WTC11 (cell line): ENCODE measurements at regions not wholly inside any gene's neighbourhood (a gene's known extent, or its start where the extent isn't known, plus 50 kb on each side); places are given as distances from the start of the nearest gene placed in this dataset.

Source experiments
- ATAC-seq: fragments of 200-7000 bp; cut with Tn5 transposase; 2 replicates; pipeline ENCODE4 v1.10.0; 2021; ENCODE audit warnings: mild to moderate bottlenecking, moderate library complexity
- CTCF ChIA-PET: fragments of 300-600 bp; sonication (Branson Sonifier 250); formaldehyde crosslinking; loops from one replicate; lab custom pipeline; 2021; ENCODE audit warnings: antibody characterized with exemption; lab: Charles Lee
- POLR2A ChIA-PET: fragments of 350-600 bp; sonication (Branson Sonifier 250); formaldehyde crosslinking; loops from one replicate; lab custom pipeline; 2021; ENCODE audit warnings: antibody characterized with exemption; lab: Charles Lee
- DNase-seq: peaks from one replicate; pipeline ENCODE4 v3.0.0; 2021; ENCODE audit warnings: low spot score
- H3K27ac Mint-ChIP-seq: 2 replicates; pipeline ENCODE4 v1.8.0; 2021; ENCODE audit warnings: mixed read lengths
- H3K27me3 Mint-ChIP-seq: 2 replicates; pipeline ENCODE4 v1.8.0; 2021; ENCODE audit warnings: low read depth, mild to moderate bottlenecking, moderate library complexity, mixed read lengths
- H3K36me3 Mint-ChIP-seq: 2 replicates; pipeline ENCODE4 v1.8.0; 2021; ENCODE audit warnings: mixed read lengths
- H3K4me1 Mint-ChIP-seq: 2 replicates; pipeline ENCODE4 v1.8.0; 2022; ENCODE audit warnings: mixed read lengths
- H3K4me3 Mint-ChIP-seq: 2 replicates; pipeline ENCODE4 v1.8.0; 2021; ENCODE audit warnings: mild to moderate bottlenecking, moderate library complexity, mixed read lengths
- H3K9me3 Mint-ChIP-seq: 2 replicates; pipeline ENCODE4 v1.8.0; 2021; ENCODE audit warnings: mixed read lengths
- AR ChIP-seq: fragments of 250-450 bp; sonication (Bioruptor Pico); IDR thresholded peaks from 2 replicates; pipeline ENCODE4 v1.9.0; 2021; ENCODE audit warnings: mild to moderate bottlenecking
- ATF1 ChIP-seq: sonication (generic); formaldehyde crosslinking; IDR thresholded peaks from 2 replicates; pipeline ENCODE4 v1.8.1; 2023; ENCODE audit warnings: mild to moderate bottlenecking, moderate library complexity, missing genetic modification reagents
- E2F4 ChIP-seq: sonication (generic); formaldehyde crosslinking; IDR thresholded peaks from 2 replicates; pipeline ENCODE4 v1.8.1; 2022; ENCODE audit warnings: low read depth, mild to moderate bottlenecking, moderate library complexity, missing genetic modification reagents, borderline replicate concordance
- FOXK1 ChIP-seq: sonication (generic); formaldehyde crosslinking; IDR thresholded peaks from 2 replicates; pipeline ENCODE4 v1.8.0; 2022; ENCODE audit warnings: mild to moderate bottlenecking, moderate library complexity, missing genetic modification reagents
- FOXP1 ChIP-seq: sonication (generic); formaldehyde crosslinking; IDR thresholded peaks from 2 replicates; pipeline ENCODE4 v1.8.0; 2022; ENCODE audit warnings: missing genetic modification reagents, mild to moderate bottlenecking, moderate library complexity, borderline replicate concordance
- FOXP4 ChIP-seq: sonication (generic); formaldehyde crosslinking; IDR thresholded peaks from 2 replicates; pipeline ENCODE4 v1.8.0; 2022; ENCODE audit warnings: mild to moderate bottlenecking, missing genetic modification reagents
- KAT7 ChIP-seq: sonication (generic); formaldehyde crosslinking; IDR thresholded peaks from 2 replicates; pipeline ENCODE4 v1.8.1; 2023; ENCODE audit warnings: missing genetic modification reagents, mild to moderate bottlenecking, borderline replicate concordance
- NFATC4 ChIP-seq: fragments of 250-450 bp; sonication (Bioruptor Pico); IDR thresholded peaks from 2 replicates; pipeline ENCODE4 v1.9.0; 2021; ENCODE audit warnings: mild to moderate bottlenecking
- NFE2L1 ChIP-seq: sonication (generic); formaldehyde crosslinking; IDR thresholded peaks from 2 replicates; pipeline ENCODE4 v1.8.1; 2023; ENCODE audit warnings: missing genetic modification reagents
- NR2C2 ChIP-seq: sonication (generic); formaldehyde crosslinking; IDR thresholded peaks from 2 replicates; pipeline ENCODE4 v1.8.0; 2022; ENCODE audit warnings: mild to moderate bottlenecking, missing genetic modification reagents
- SMAD3 ChIP-seq: sonication (generic); formaldehyde crosslinking; IDR thresholded peaks from 2 replicates; pipeline ENCODE4 v1.8.0; 2022; ENCODE audit warnings: missing genetic modification reagents, mild to moderate bottlenecking, borderline replicate concordance
- USF2 ChIP-seq: sonication (generic); formaldehyde crosslinking; IDR thresholded peaks from 2 replicates; pipeline ENCODE4 v1.8.1; 2023; ENCODE audit warnings: mild to moderate bottlenecking, missing genetic modification reagents, moderate library complexity
- ZBTB21 ChIP-seq: sonication (generic); formaldehyde crosslinking; IDR thresholded peaks from 2 replicates; pipeline ENCODE4 v1.8.1; 2023; ENCODE audit warnings: mild to moderate bottlenecking, missing genetic modification reagents, borderline replicate concordance
- ZNF416 ChIP-seq: fragments of 250-450 bp; sonication (Bioruptor Pico); IDR thresholded peaks from 2 replicates; pipeline ENCODE4 v1.9.0; 2021; ENCODE audit warnings: mild to moderate bottlenecking, inconsistent platforms
- TF ChIP-seq, protein P1 (sequence below): sonication (generic); formaldehyde crosslinking; IDR thresholded peaks from 2 replicates; pipeline ENCODE4 v1.8.1; 2022; ENCODE audit warnings: missing genetic modification reagents, borderline replicate concordance
- TF ChIP-seq, protein P2 (sequence below): fragments of 250-450 bp; sonication (Bioruptor Pico); IDR thresholded peaks from 2 replicates; pipeline ENCODE4 v1.9.0; 2021; ENCODE audit warnings: mild to moderate bottlenecking

GRCh38 chr13:22357132-22357531, 686.3 kb downstream of the FGF9 start:
- ATAC-seq (no peak), DNase-seq (no peak)
- Mint-ChIP-seq H3K9me3 (peaks cover 11% of the 10 kb centered on the region), H3K4me1 (no peaks in the 10 kb centered on the region), H3K27ac (no peak overlapping the region), H3K4me3 (no peak overlapping the region), H3K36me3 (peaks cover 6% of the 10 kb centered on the region), H3K27me3 (no peaks in the 10 kb centered on the region; the same call in 1 of the 2 replicates)
- CTCF ChIA-PET = no interaction called here
- POLR2A ChIA-PET = no interaction called here
- TF ChIP-seq KAT7 (CRISPR knock-in tag) = no peak
- TF ChIP-seq NFE2L1 (CRISPR knock-in tag) = no peak
- no peak for TF ChIP-seq AR (CRISPR knock-in tag)
- no peak for TF ChIP-seq FOXP1 (CRISPR knock-in tag)
- no peak for TF ChIP-seq NFATC4 (CRISPR knock-in tag)
- no peak for TF ChIP-seq NR2C2 (CRISPR knock-in tag)
- no peak for TF ChIP-seq USF2 (CRISPR knock-in tag)
- TF ChIP-seq, protein P1, sequence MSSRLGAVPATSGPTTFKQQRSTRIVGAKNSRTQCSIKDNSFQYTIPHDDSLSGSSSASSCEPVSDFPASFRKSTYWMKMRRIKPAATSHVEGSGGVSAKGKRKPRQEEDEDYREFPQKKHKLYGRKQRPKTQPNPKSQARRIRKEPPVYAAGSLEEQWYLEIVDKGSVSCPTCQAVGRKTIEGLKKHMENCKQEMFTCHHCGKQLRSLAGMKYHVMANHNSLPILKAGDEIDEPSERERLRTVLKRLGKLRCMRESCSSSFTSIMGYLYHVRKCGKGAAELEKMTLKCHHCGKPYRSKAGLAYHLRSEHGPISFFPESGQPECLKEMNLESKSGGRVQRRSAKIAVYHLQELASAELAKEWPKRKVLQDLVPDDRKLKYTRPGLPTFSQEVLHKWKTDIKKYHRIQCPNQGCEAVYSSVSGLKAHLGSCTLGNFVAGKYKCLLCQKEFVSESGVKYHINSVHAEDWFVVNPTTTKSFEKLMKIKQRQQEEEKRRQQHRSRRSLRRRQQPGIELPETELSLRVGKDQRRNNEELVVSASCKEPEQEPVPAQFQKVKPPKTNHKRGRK (CRISPR knock-in tag) = no peak
- TF ChIP-seq, protein P2, sequence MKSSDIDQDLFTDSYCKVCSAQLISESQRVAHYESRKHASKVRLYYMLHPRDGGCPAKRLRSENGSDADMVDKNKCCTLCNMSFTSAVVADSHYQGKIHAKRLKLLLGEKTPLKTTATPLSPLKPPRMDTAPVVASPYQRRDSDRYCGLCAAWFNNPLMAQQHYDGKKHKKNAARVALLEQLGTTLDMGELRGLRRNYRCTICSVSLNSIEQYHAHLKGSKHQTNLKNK (CRISPR knock-in tag) = no peak
- no peak for TF ChIP-seq SMAD3 (CRISPR knock-in tag)
- TF ChIP-seq E2F4 (CRISPR knock-in tag) = no peak
- no peak for TF ChIP-seq FOXK1 (CRISPR knock-in tag)
- TF ChIP-seq FOXP4 (CRISPR knock-in tag) = no peak
- no peak for TF ChIP-seq ZNF416 (CRISPR knock-in tag)
- TF ChIP-seq ATF1 (CRISPR knock-in tag) = no peak

DNA sequence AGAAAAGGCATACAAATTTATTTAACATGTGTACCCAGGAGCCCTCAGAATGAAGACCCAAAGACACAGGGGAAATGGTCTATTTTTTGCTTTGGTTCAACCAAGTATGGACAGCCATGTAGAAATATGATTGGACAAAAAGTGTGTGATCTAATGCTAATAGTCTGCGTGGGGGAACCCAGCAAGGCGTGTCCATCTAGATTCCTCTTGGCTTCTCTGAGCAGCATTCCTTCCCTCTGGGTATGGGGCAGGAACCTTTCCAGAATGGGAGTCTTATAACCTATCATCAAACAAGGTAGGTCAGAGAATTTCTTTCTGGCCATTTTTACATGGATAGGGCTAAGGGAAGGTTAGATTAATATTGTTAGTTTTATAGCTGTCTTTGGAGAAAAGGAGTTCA, 698.2 kb downstream of the FGF9 start:
- ChIA-PET POLR2A (no interaction called here), CTCF (no interaction called here)
- peaks cover 47% of the 10 kb centered on the region for H3K36me3 Mint-ChIP-seq
- DNase-seq = no peak
- peaks cover 64% of the 10 kb centered on the region for H3K9me3 Mint-ChIP-seq
- no peak for TF ChIP-seq ZBTB21 (CRISPR knock-in tag)
- no peak for TF ChIP-seq NFATC4 (CRISPR knock-in tag)
- TF ChIP-seq SMAD3 (CRISPR knock-in tag) = no peak
- H3K27me3 Mint-ChIP-seq = peaks cover 10% of the 10 kb centered on the region
- ATAC-seq = no peak
- H3K4me1 Mint-ChIP-seq = peaks cover 30% of the 10 kb centered on the region
- no peak overlapping the region for H3K27ac Mint-ChIP-seq
- peak overlapping the region; percentile 33 for H3K4me3 Mint-ChIP-seq
